Keratinocyte (primary cell): ENCODE measurements at regions not wholly inside any gene's neighbourhood (a gene's known extent, or its start where the extent isn't known, plus 50 kb on each side); places are given as distances from the start of the nearest gene placed in this dataset.

ENCODE experiments used
- DNase-seq: peaks from one replicate; pipeline ENCODE4 v3.0.0-alpha.2; 2011; ENCODE audit warnings: low read depth, missing footprints, low spot score
- FAIRE-seq: peaks from 2 replicates; lab custom pipeline; 2011; peaks lifted over from hg19 to GRCh38; lab: Jason Lieb, UNC
- H2AFZ ChIP-seq: 2 replicates; pipeline ENCODE4 v1.6.0; 2012; ENCODE audit warnings: low read length, control low read depth, inconsistent platforms; ENCODE audit not compliant: control insufficient read depth
- H3K27ac ChIP-seq: 2 replicates; pipeline ENCODE4 v1.5.1; 2011; ENCODE audit warnings: low read length; ENCODE audit not compliant: control insufficient read depth, insufficient read depth
- H3K27me3 ChIP-seq: 3 replicates; pipeline ENCODE4 v1.6.0; 2011; ENCODE audit warnings: low read length; ENCODE audit not compliant: control insufficient read depth, insufficient read depth; ENCODE audit errors: extremely low read depth
- H3K36me3 ChIP-seq, 2 experiments: 2 replicates in 1 of 2; 3 replicates in 1 of 2; pipeline ENCODE4 v1.5.1; 2011; ENCODE audit warnings: low read length in 2 of 2, mild to moderate bottlenecking in 1 of 2; ENCODE audit not compliant: control insufficient read depth in 2 of 2, insufficient read depth in 2 of 2; ENCODE audit errors: extremely low read depth in 1 of 2
- H3K4me1 ChIP-seq: 3 replicates; pipeline ENCODE4 v1.5.1; 2011; ENCODE audit warnings: low read length; ENCODE audit not compliant: control insufficient read depth, insufficient read depth; ENCODE audit errors: extremely low read depth
- H3K4me2 ChIP-seq: 3 replicates; pipeline ENCODE4 v1.6.0; 2011; ENCODE audit warnings: low read depth, low read length; ENCODE audit not compliant: control insufficient read depth, insufficient read depth; ENCODE audit errors: extremely low read depth
- H3K4me3 ChIP-seq, 3 experiments: fragments of 200-600 bp in 1 of 3; sonication (generic) in 1 of 3; 2 replicates in 2 of 3; 3 replicates in 1 of 3; pipeline ENCODE4 v1.5.1; 2011 to 2016; ENCODE audit warnings: low read length in 3 of 3, mild to moderate bottlenecking in 3 of 3, control low read depth in 2 of 3, inconsistent platforms in 1 of 3, low read depth in 1 of 3, mixed read lengths in 1 of 3, mixed run types in 1 of 3, moderate library complexity in 1 of 3; ENCODE audit not compliant: control insufficient read depth in 2 of 3, insufficient read depth in 2 of 3; ENCODE audit errors: extremely low read depth in 1 of 3
- H3K79me2 ChIP-seq: 2 replicates; pipeline ENCODE4 v1.6.0; 2012; ENCODE audit warnings: low read length; ENCODE audit not compliant: control insufficient read depth, insufficient read depth
- H3K9ac ChIP-seq: 3 replicates; pipeline ENCODE4 v1.6.0; 2011; ENCODE audit warnings: low read length; ENCODE audit not compliant: control insufficient read depth, insufficient read depth; ENCODE audit errors: extremely low read depth
- H3K9me1 ChIP-seq: 3 replicates; pipeline ENCODE4 v1.6.0; 2011; ENCODE audit warnings: low read length; ENCODE audit not compliant: control insufficient read depth, insufficient read depth; ENCODE audit errors: extremely low read depth
- H3K9me3 ChIP-seq: 2 replicates; pipeline ENCODE4 v1.5.1; 2012; ENCODE audit warnings: low read depth, low read length; ENCODE audit not compliant: control insufficient read depth
- H4K20me1 ChIP-seq: 3 replicates; pipeline ENCODE4 v1.6.0; 2011; ENCODE audit warnings: low read length; ENCODE audit not compliant: control insufficient read depth, insufficient read depth; ENCODE audit errors: extremely low read depth
- EZH2 ChIP-seq: IDR thresholded peaks from one replicate; pipeline ENCODE4 v1.6.1; 2012; ENCODE audit warnings: inconsistent platforms, mild to moderate bottlenecking, low read length, moderate library complexity
- dilution Hi-C: fragments of 300-500 bp; cut with MboI; formaldehyde crosslinking; loops from one replicate; pipeline ENCODE4 v1.7.0; 2020; ENCODE audit warnings: low sequenced_read_pairs; ENCODE audit not compliant: extremely low pct_ligation_motif_present
- TF ChIP-seq, protein P1 (sequence below), 3 experiments: IDR thresholded peaks in 1 of 3; conservative IDR thresholded peaks in 1 of 3; optimal IDR thresholded peaks in 1 of 3; 2 replicates in 2 of 3; 3 replicates in 1 of 3; pipeline versions ENCODE3 to v1.5.1; 2011; ENCODE audit warnings: low read length in 3 of 3, mild to moderate bottlenecking in 3 of 3, moderate library complexity in 2 of 3, control low read depth in 1 of 3, inconsistent platforms in 1 of 3; ENCODE audit not compliant: insufficient read depth in 2 of 3; ENCODE audit errors: extremely low read depth in 1 of 3

DNA sequence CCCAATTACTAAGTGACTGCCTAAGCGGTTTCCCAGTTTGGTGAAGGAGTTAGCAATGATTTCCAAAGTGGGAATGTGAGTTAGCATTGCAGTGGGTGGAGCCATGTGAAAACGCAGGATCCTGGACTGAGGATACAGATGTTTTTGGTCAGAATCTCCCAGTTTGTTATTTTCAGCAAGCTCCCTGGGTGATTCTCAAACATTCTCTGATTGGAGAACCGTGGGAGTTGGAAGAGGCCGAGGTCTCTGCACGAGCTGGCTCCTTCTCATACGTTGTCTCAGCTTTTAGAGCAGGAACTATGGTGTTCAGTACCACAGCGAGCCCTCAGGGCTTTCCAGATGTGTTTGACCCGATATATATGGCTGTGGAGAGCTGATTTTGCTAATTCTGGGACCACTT lies 396.5 kb upstream of the NPVF start:
- H3K9me1 ChIP-seq = no peaks in the 10 kb centered on the region
- DNase-seq (no peak), FAIRE-seq (no peak)
- H3K9me3 ChIP-seq = no peaks in the 10 kb centered on the region
- H3K4me3 ChIP-seq = no peak overlapping the region
- no peak for TF ChIP-seq EZH2
- TF ChIP-seq, protein P1, sequence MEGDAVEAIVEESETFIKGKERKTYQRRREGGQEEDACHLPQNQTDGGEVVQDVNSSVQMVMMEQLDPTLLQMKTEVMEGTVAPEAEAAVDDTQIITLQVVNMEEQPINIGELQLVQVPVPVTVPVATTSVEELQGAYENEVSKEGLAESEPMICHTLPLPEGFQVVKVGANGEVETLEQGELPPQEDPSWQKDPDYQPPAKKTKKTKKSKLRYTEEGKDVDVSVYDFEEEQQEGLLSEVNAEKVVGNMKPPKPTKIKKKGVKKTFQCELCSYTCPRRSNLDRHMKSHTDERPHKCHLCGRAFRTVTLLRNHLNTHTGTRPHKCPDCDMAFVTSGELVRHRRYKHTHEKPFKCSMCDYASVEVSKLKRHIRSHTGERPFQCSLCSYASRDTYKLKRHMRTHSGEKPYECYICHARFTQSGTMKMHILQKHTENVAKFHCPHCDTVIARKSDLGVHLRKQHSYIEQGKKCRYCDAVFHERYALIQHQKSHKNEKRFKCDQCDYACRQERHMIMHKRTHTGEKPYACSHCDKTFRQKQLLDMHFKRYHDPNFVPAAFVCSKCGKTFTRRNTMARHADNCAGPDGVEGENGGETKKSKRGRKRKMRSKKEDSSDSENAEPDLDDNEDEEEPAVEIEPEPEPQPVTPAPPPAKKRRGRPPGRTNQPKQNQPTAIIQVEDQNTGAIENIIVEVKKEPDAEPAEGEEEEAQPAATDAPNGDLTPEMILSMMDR (optimal IDR thresholded peaks at IDR 0.05 in 1 of 3, IDR thresholded peaks at IDR 0.05 in 1 of 3, conservative IDR thresholded peaks at IDR 0.05 in 1 of 3; ENCODE audit: extremely low read depth in 1 of 3, insufficient read depth in 2 of 3, low read length in 3 of 3) = no peak
- H3K36me3 ChIP-seq = no peaks in the 10 kb centered on the region
- H3K4me2 ChIP-seq = no peak overlapping the region
- no peaks in the 10 kb centered on the region for H3K27me3 ChIP-seq
- no peaks in the 10 kb centered on the region for H3K4me1 ChIP-seq
- no peaks in the 10 kb centered on the region for H3K79me2 ChIP-seq
- no peak overlapping the region for H3K27ac ChIP-seq
- H2AFZ ChIP-seq = no peak overlapping the region
- no peaks in the 10 kb centered on the region for H4K20me1 ChIP-seq
- dilution Hi-C loops = no loop called here
- H3K9ac ChIP-seq = no peak overlapping the region

GRCh38 chr7:25625306-25625992 lies 397.2 kb upstream of the NPVF start:
- no peaks in the 10 kb centered on the region for H3K27me3 ChIP-seq
- no peak overlapping the region for H3K4me2 ChIP-seq
- dilution Hi-C loops = no loop called here
- no peak overlapping the region for H2AFZ ChIP-seq
- H3K79me2 ChIP-seq = no peaks in the 10 kb centered on the region
- no peaks in the 10 kb centered on the region for H4K20me1 ChIP-seq
- TF ChIP-seq EZH2 = no peak
- TF ChIP-seq, protein P1 (optimal IDR thresholded peaks at IDR 0.05 in 1 of 3, IDR thresholded peaks at IDR 0.05 in 1 of 3, conservative IDR thresholded peaks at IDR 0.05 in 1 of 3; ENCODE audit: extremely low read depth in 1 of 3, insufficient read depth in 2 of 3, low read length in 3 of 3) = no peak
- FAIRE-seq = no peak
- DNase-seq = no peak
- no peaks in the 10 kb centered on the region for H3K9me1 ChIP-seq
- H3K4me3 ChIP-seq = no peak overlapping the region
- H3K27ac ChIP-seq = no peak overlapping the region
- no peaks in the 10 kb centered on the region for H3K9me3 ChIP-seq
- no peak overlapping the region for H3K9ac ChIP-seq
- H3K4me1 ChIP-seq = no peaks in the 10 kb centered on the region
- no peaks in the 10 kb centered on the region for H3K36me3 ChIP-seq
